GM12878 (cell line): ENCODE measurements at regions not wholly inside any gene's neighbourhood (a gene's known extent, or its start where the extent isn't known, plus 50 kb on each side); places are given as distances from the start of the nearest gene placed in this dataset.

ENCODE experiments used
- ATAC-seq: fragments of 200-7000 bp; cut with Tn5 transposase; 3 replicates; pipeline ENCODE4 v1.9.1; 2020; ENCODE audit warnings: mild to moderate bottlenecking, moderate library complexity
- BruUV-seq: library from RNA; stranded (reverse); fragments of 400-500 nt; replicated peaks from 2 replicates; lab custom pipeline; 2021; lab: Mats Ljungman, UMichigan
- CTCF ChIA-PET: fragments of 300-600 bp; sonication (Branson Sonifier 250); formaldehyde crosslinking; extraction: SDS; loops from one replicate; lab custom pipeline; 2021; ENCODE audit warnings: inconsistent platforms; lab: Yijun Ruan, JAX
- POLR2A ChIA-PET: fragments of 350-600 bp; formaldehyde crosslinking; extraction: SDS; loops from one replicate; lab custom pipeline; 2021; ENCODE audit warnings: inconsistent platforms; lab: Charles Lee
- RAD21 ChIA-PET: fragments of 300-600 bp; sonication (Branson Sonifier 250); formaldehyde crosslinking; loops from one replicate; lab custom pipeline; 2023; ENCODE audit warnings: antibody characterized with exemption; ENCODE audit not compliant: unreplicated experiment; lab: Charles Lee
- SMC1A ChIA-PET: fragments of 300-600 bp; sonication (Branson Sonifier 250); formaldehyde crosslinking; loops from one replicate; lab custom pipeline; 2023; ENCODE audit not compliant: unreplicated experiment, uncharacterized antibody; lab: Charles Lee
- DNase-seq: peaks from one replicate; pipeline ENCODE4 v3.0.0-alpha.2; 2011; ENCODE audit warnings: low read depth, low spot score
- FAIRE-seq: peaks from 3 replicates; lab custom pipeline; 2011; peaks lifted over from hg19 to GRCh38; lab: Jason Lieb, UNC
- H2AFZ ChIP-seq: 2 replicates; pipeline ENCODE4 v1.6.0; 2011; ENCODE audit warnings: low read depth, low read length, control low read depth; ENCODE audit not compliant: control insufficient read depth
- H3K27ac ChIP-seq: 2 replicates; pipeline ENCODE4 v1.5.1; 2011; ENCODE audit warnings: control low read depth; ENCODE audit not compliant: control insufficient read depth, insufficient read depth
- H3K27me3 ChIP-seq, 2 experiments: replicated peaks in 1 of 2; 2 replicates each; pipeline versions ENCODE4 v1.6.0 to v1.6.1; 2011; ENCODE audit warnings: low read length in 1 of 2; ENCODE audit not compliant: control insufficient read depth in 2 of 2, insufficient read depth in 2 of 2
- H3K36me3 ChIP-seq, 2 experiments: 2 replicates each; pipeline ENCODE4 v1.5.1; 2011; ENCODE audit warnings: low read length in 1 of 2; ENCODE audit not compliant: control insufficient read depth in 2 of 2, insufficient read depth in 2 of 2
- H3K4me1 ChIP-seq: 2 replicates; pipeline ENCODE4 v1.6.1; 2011; ENCODE audit warnings: mild to moderate bottlenecking, low read length, moderate library complexity, mixed read lengths; ENCODE audit not compliant: control insufficient read depth, insufficient read depth
- H3K4me2 ChIP-seq: 2 replicates; pipeline ENCODE4 v1.6.0; 2011; ENCODE audit warnings: control low read depth; ENCODE audit not compliant: control insufficient read depth, insufficient read depth
- H3K4me3 ChIP-seq: fragments of 200-600 bp; sonication (generic); 2 replicates; pipeline ENCODE4 v1.5.1; 2016
- H3K79me2 ChIP-seq: 2 replicates; pipeline ENCODE4 v1.6.0; 2011; ENCODE audit warnings: low read length; ENCODE audit not compliant: control insufficient read depth, insufficient read depth
- H3K9ac ChIP-seq: 2 replicates; pipeline ENCODE4 v1.8.0; 2011; ENCODE audit warnings: low read length, control low read depth, mixed read lengths; ENCODE audit not compliant: control insufficient read depth, insufficient read depth
- H3K9me3 ChIP-seq: replicated peaks from 3 replicates; pipeline ENCODE4 v1.5.1; 2011; ENCODE audit warnings: mild to moderate bottlenecking, low read length; ENCODE audit not compliant: control insufficient read depth, insufficient read depth
- H4K20me1 ChIP-seq: 2 replicates; pipeline ENCODE4 v1.6.0; 2011; ENCODE audit not compliant: control insufficient read depth, insufficient read depth
- BCLAF1 ChIP-seq: fragments of 450-650 bp; IDR thresholded peaks from 2 replicates; pipeline ENCODE4 v1.6.1; 2017; ENCODE audit warnings: antibody characterized with exemption, mild to moderate bottlenecking, moderate library complexity
- CHD2 ChIP-seq: IDR thresholded peaks from 2 replicates; pipeline ENCODE4 v1.6.1; 2011; ENCODE audit warnings: low read depth, low read length, improper control_type of control experiment, borderline replicate concordance
- HDAC2 ChIP-seq: fragments of 200-600 bp; sonication (generic); IDR thresholded peaks from 2 replicates; pipeline ENCODE4 v1.6.1; 2017
- MEF2A ChIP-seq: IDR thresholded peaks from 2 replicates; pipeline ENCODE4 v1.6.1; 2011; ENCODE audit warnings: low read depth, mild to moderate bottlenecking, low read length, moderate library complexity; ENCODE audit not compliant: insufficient read depth
- MYB ChIP-seq: fragments of 150-350 bp; IDR thresholded peaks from 2 replicates; pipeline ENCODE4 v1.6.1; 2014; ENCODE audit warnings: mild to moderate bottlenecking, low read depth, low read length, borderline replicate concordance
- NFYB ChIP-seq: IDR thresholded peaks from 2 replicates; pipeline ENCODE4 v1.6.1; 2011; ENCODE audit warnings: low read depth, mild to moderate bottlenecking, low read length, improper control_type of control experiment, moderate library complexity; ENCODE audit not compliant: insufficient read depth
- NR2C2 ChIP-seq: IDR thresholded peaks from 2 replicates; pipeline ENCODE4 v1.6.1; 2011; ENCODE audit warnings: borderline replicate concordance, low read depth; ENCODE audit not compliant: control insufficient read depth, insufficient read length
- POLR2AphosphoS2 ChIP-seq: IDR thresholded peaks from 2 replicates; pipeline ENCODE4 v1.6.1; 2011; ENCODE audit warnings: low read depth, mild to moderate bottlenecking, low read length, improper control_type of control experiment, moderate library complexity
- PRDM15 ChIP-seq: fragments of 450-650 bp; formaldehyde crosslinking; IDR thresholded peaks from 2 replicates; pipeline ENCODE4 v1.4.0; 2020; ENCODE audit warnings: mild to moderate bottlenecking, moderate library complexity
- RAD21 ChIP-seq: IDR thresholded peaks from 2 replicates; pipeline ENCODE4 v1.6.1; 2011; ENCODE audit warnings: mild to moderate bottlenecking, low read depth, low read length, moderate library complexity; ENCODE audit not compliant: insufficient read depth
- SIN3A ChIP-seq: IDR thresholded peaks from 2 replicates; pipeline ENCODE4 v1.6.1; 2012; ENCODE audit warnings: low read depth, low read length, improper control_type of control experiment
- SIX5 ChIP-seq: IDR thresholded peaks from 2 replicates; pipeline ENCODE4 v1.6.1; 2011; ENCODE audit warnings: mild to moderate bottlenecking, low read depth, low read length, moderate library complexity; ENCODE audit not compliant: severe bottlenecking
- STAT1 ChIP-seq: fragments of 450-650 bp; conservative IDR thresholded peaks from 2 replicates; pipeline ENCODE4 v1.6.1; 2014; ENCODE audit warnings: antibody characterized with exemption, mild to moderate bottlenecking
- STAT3 ChIP-seq: IDR thresholded peaks from 2 replicates; pipeline ENCODE4 v1.6.1; 2011; ENCODE audit warnings: low read depth, low read length, improper control_type of control experiment
- USF1 ChIP-seq: IDR thresholded peaks from 2 replicates; pipeline ENCODE4 v1.6.1; 2011; ENCODE audit warnings: borderline replicate concordance, low read depth, mild to moderate bottlenecking, moderate library complexity, mixed read lengths, low read length; ENCODE audit not compliant: insufficient read depth; ENCODE audit errors: extremely low read length
- WGBS: methylation state at CpG from one replicate; pipeline ENCODE4 v1.1.6; 2016; ENCODE audit warnings: low lambda C conversion rate; ENCODE audit not compliant: insufficient replicate concordance, insufficient coverage; ENCODE audit errors: missing lambda C conversion rate; 5-methylcytosine and 5-hydroxymethylcytosine counted together
- in situ Hi-C: fragments of 300-500 bp; cut with MboI; formaldehyde crosslinking; loops from 9 replicates; pipeline ENCODE4 v1.14.3; 2018; ENCODE audit warnings: mixed read lengths
- intact Hi-C: fragments of 100-400 bp; cut with micrococcal nuclease; formaldehyde crosslinking; loops from one replicate; pipeline ENCODE4 v1.14.2; 2022; ENCODE audit not compliant: unreplicated experiment

GRCh38 chr13:76762721-76763120 is 123.5 kb downstream of the KCTD12 start (continued):
- TF ChIP-seq USF1 = no peak

- RAD21 ChIA-PET = no interaction called here
- intact Hi-C loops (no loop called here), in situ Hi-C loops (no loop called here)
- POLR2A ChIA-PET = no interaction called here
- no peaks in the 10 kb centered on the region; a peak in 1 of 4 replicates for H3K27me3 ChIP-seq
- WGBS = 100% methylated on average over 1 of the region's 1 CpG
- ATAC-seq (no peak), FAIRE-seq (no peak), DNase-seq (no peak)
- SMC1A ChIA-PET = no interaction called here
- no peaks in the 10 kb centered on the region for H3K4me1 ChIP-seq
- no peaks in the 10 kb centered on the region for H4K20me1 ChIP-seq
- no peaks in the 10 kb centered on the region for H3K79me2 ChIP-seq
- H3K4me3 ChIP-seq = no peak overlapping the region
- no peak overlapping the region for H3K9ac ChIP-seq
- no TSS peak for BruUV-seq
- no peak overlapping the region for H3K27ac ChIP-seq
- CTCF ChIA-PET = no interaction called here
- no peaks in the 10 kb centered on the region for H3K36me3 ChIP-seq
- no peaks in the 10 kb centered on the region for H3K9me3 ChIP-seq
- H3K4me2 ChIP-seq = no peak overlapping the region
- no peak overlapping the region for H2AFZ ChIP-seq
- TF ChIP-seq HDAC2 (no peak), CHD2 (no peak), PRDM15 (no peak), MEF2A (no peak), STAT3 (no peak), STAT1 (no peak), BCLAF1 (no peak), MYB (no peak), NFYB (no peak), POLR2AphosphoS2 (no peak), NR2C2 (no peak), RAD21 (no peak), SIN3A (no peak), SIX5 (no peak)
These were observed 126.3 kb downstream of the KCTD12 start for GRCh38 chr13:76759877-76760276.
